HCT116 (cell line): ENCODE measurements at regions not wholly inside any gene's neighbourhood (a gene's known extent, or its start where the extent isn't known, plus 50 kb on each side); places are given as distances from the start of the nearest gene placed in this dataset.

Experiments
- ATAC-seq: fragments of 200-7000 bp; cut with Tn5 transposase; 2 replicates; pipeline ENCODE4 v1.9.1; 2020; ENCODE audit warnings: mild to moderate bottlenecking, moderate library complexity
- BruUV-seq: library from RNA; stranded (reverse); fragments of 400-500 nt; replicated peaks from 2 replicates; lab custom pipeline; 2021; lab: Mats Ljungman, UMichigan
- CTCF ChIA-PET: fragments of 300-600 bp; sonication (Branson Sonifier 250); formaldehyde crosslinking; loops from one replicate; lab custom pipeline; 2021; ENCODE audit warnings: antibody characterized with exemption; lab: Charles Lee
- POLR2A ChIA-PET: fragments of 300-600, 350-600 bp; sonication (Branson Sonifier 250); formaldehyde crosslinking; loops from one replicate; lab custom pipeline; 2021; ENCODE audit warnings: antibody characterized with exemption; lab: Charles Lee
- RAD21 ChIA-PET, 2 experiments: fragments of 300-600 bp; sonication (Branson Sonifier 250); formaldehyde crosslinking; loops; one replicate each; lab custom pipeline; 2023; ENCODE audit warnings: low total read pairs in 2 of 2; ENCODE audit not compliant: uncharacterized antibody in 2 of 2, unreplicated experiment in 2 of 2, low non-redundant PET in 1 of 2; lab: Charles Lee
- DNase-seq: peaks from one replicate; pipeline ENCODE4 v3.0.0-alpha.2; 2010; ENCODE audit warnings: low read depth, low spot score
- H2AFZ ChIP-seq: fragments of 200-600 bp; shearing (Covaris generic), sonication (generic); 2 replicates; pipeline ENCODE4 v1.6.1; 2017; ENCODE audit warnings: low read depth, mixed run types, mixed read lengths, antibody characterized with exemption, low read length; ENCODE audit not compliant: poor library complexity, severe bottlenecking
- H3K27ac ChIP-seq: 2 replicates; pipeline ENCODE4 v1.5.1; 2012; ENCODE audit warnings: low read depth, low read length
- H3K27me3 ChIP-seq: fragments of 200-600 bp; sonication (generic); 2 replicates; pipeline ENCODE4 v1.6.1; 2016; ENCODE audit warnings: mixed run types, low read length, mixed read lengths; ENCODE audit not compliant: insufficient read depth
- H3K36me3 ChIP-seq, 2 experiments: fragments of 200-500 bp in 1 of 2; fragments of 200-600 bp in 1 of 2; sonication (Bioruptor generic) in 1 of 2; sonication (generic) in 1 of 2; 2 replicates each; pipeline versions ENCODE4 v1.5.1 to v1.6.1; 2014 to 2016; ENCODE audit warnings: low read length in 2 of 2, inconsistent platforms in 1 of 2, mixed read lengths in 1 of 2, mixed run types in 1 of 2; ENCODE audit not compliant: insufficient read depth in 2 of 2, control insufficient read depth in 1 of 2
- H3K4me1 ChIP-seq, 2 experiments: fragments of 200-600 bp in 1 of 2; sonication (generic) in 1 of 2; 2 replicates each; pipeline versions ENCODE4 v1.5.1 to v1.6.1; 2012 to 2017; ENCODE audit warnings: low read length in 2 of 2, inconsistent platforms in 1 of 2, mild to moderate bottlenecking in 1 of 2, mixed read lengths in 1 of 2, mixed run types in 1 of 2, moderate library complexity in 1 of 2; ENCODE audit not compliant: insufficient read depth in 2 of 2, control insufficient read depth in 1 of 2
- H3K4me2 ChIP-seq: fragments of 200-600 bp; sonication (generic); 2 replicates; pipeline ENCODE4 v1.6.1; 2017; ENCODE audit warnings: mixed run types, low read length, mixed read lengths
- H3K4me3 ChIP-seq, 2 experiments: fragments of 200-600 bp in 1 of 2; sonication (generic) in 1 of 2; replicated peaks in 1 of 2; 2 replicates each; pipeline ENCODE4 v1.5.1; 2011 to 2016; ENCODE audit warnings: low read length in 2 of 2, control low read depth in 1 of 2, low read depth in 1 of 2, mild to moderate bottlenecking in 1 of 2, mixed read lengths in 1 of 2, mixed run types in 1 of 2
- H3K79me2 ChIP-seq: fragments of 200-600 bp; sonication (generic); 2 replicates; pipeline ENCODE4 v1.6.1; 2017; ENCODE audit warnings: mild to moderate bottlenecking, mixed run types, low read length, moderate library complexity, mixed read lengths; ENCODE audit not compliant: insufficient read depth
- H3K9ac ChIP-seq: fragments of 200-600 bp; sonication (generic); 2 replicates; pipeline ENCODE4 v1.6.1; 2016; ENCODE audit warnings: low read length, mixed read lengths
- H3K9me2 ChIP-seq: fragments of 200-600 bp; sonication (generic), shearing (Covaris generic); 2 replicates; pipeline ENCODE4 v1.6.1; 2017; ENCODE audit warnings: mixed run types, mild to moderate bottlenecking, moderate library complexity; ENCODE audit not compliant: insufficient read depth
- H3K9me3 ChIP-seq, 2 experiments: fragments of 200-500 bp in 1 of 2; fragments of 200-600 bp in 1 of 2; sonication (Bioruptor generic) in 1 of 2; sonication (generic) in 1 of 2; 2 replicates each; pipeline ENCODE4 v1.6.1; 2014 to 2017; ENCODE audit warnings: low read length in 2 of 2, mixed read lengths in 2 of 2, inconsistent platforms in 1 of 2, low read depth in 1 of 2, mild to moderate bottlenecking in 1 of 2, mixed run types in 1 of 2, moderate library complexity in 1 of 2; ENCODE audit not compliant: control insufficient read depth in 1 of 2, insufficient read depth in 1 of 2
- H4K20me1 ChIP-seq: fragments of 200-600 bp; sonication (generic), shearing (Covaris generic); 2 replicates; pipeline ENCODE4 v1.6.1; 2017; ENCODE audit warnings: mixed run types, mild to moderate bottlenecking, moderate library complexity; ENCODE audit not compliant: insufficient read depth
- CBX3 ChIP-seq: IDR thresholded peaks from 2 replicates; pipeline ENCODE4 v1.6.1; 2012; ENCODE audit warnings: low read depth
- CEBPB ChIP-seq: IDR thresholded peaks from 2 replicates; pipeline ENCODE4 v1.6.1; 2012; ENCODE audit warnings: low read depth
- EGR1 ChIP-seq: IDR thresholded peaks from 2 replicates; pipeline ENCODE4 v1.6.1; 2012; ENCODE audit warnings: low read depth
- EZH2 ChIP-seq: fragments of 200-600 bp; sonication (generic); IDR thresholded peaks from 2 replicates; pipeline ENCODE4 v1.6.1; 2017; ENCODE audit warnings: antibody characterized with exemption, mixed run types
- EZH2phosphoT487 ChIP-seq: fragments of 200-600 bp; IDR thresholded peaks from 2 replicates; pipeline ENCODE4 v1.6.1; 2018; ENCODE audit warnings: antibody characterized with exemption, borderline replicate concordance
- FOSL1 ChIP-seq: IDR thresholded peaks from 2 replicates; pipeline ENCODE4 v1.6.1; 2012; ENCODE audit warnings: low read depth
- JUND ChIP-seq: IDR thresholded peaks from 2 replicates; pipeline ENCODE4 v1.6.1; 2012
- POLR2AphosphoS5 ChIP-seq: IDR thresholded peaks from 2 replicates; pipeline ENCODE4 v1.6.1; 2011; ENCODE audit warnings: mild to moderate bottlenecking, low read depth, low read length, moderate library complexity
- RAD21 ChIP-seq: IDR thresholded peaks from 2 replicates; pipeline ENCODE4 v1.6.1; 2012; ENCODE audit warnings: low read depth, mild to moderate bottlenecking
- SIN3A ChIP-seq: IDR thresholded peaks from 2 replicates; pipeline ENCODE4 v1.6.1; 2012; ENCODE audit warnings: low read depth
- SP1 ChIP-seq: IDR thresholded peaks from 2 replicates; pipeline ENCODE4 v1.6.1; 2012; ENCODE audit warnings: low read depth
- SRF ChIP-seq: IDR thresholded peaks from 2 replicates; pipeline ENCODE4 v1.6.1; 2012; ENCODE audit warnings: low read depth
- TCF7L2 ChIP-seq: IDR thresholded peaks from 2 replicates; pipeline ENCODE4 v1.7.0; 2011; ENCODE audit warnings: borderline replicate concordance, inconsistent platforms; ENCODE audit not compliant: insufficient read depth, insufficient read length; ENCODE audit errors: extremely low read depth
- YY1 ChIP-seq: IDR thresholded peaks from 2 replicates; pipeline ENCODE4 v1.6.1; 2011; ENCODE audit warnings: low read length, low read depth, moderate library complexity, mild to moderate bottlenecking; ENCODE audit not compliant: insufficient replicate concordance; ENCODE audit errors: extremely low read depth
- ZFX ChIP-seq: fragments of 450-650 bp; IDR thresholded peaks from 2 replicates; pipeline ENCODE4 v1.6.1; 2017
- intact Hi-C: fragments of 100-400 bp; cut with micrococcal nuclease; formaldehyde crosslinking; loops from 2 replicates; pipeline ENCODE4 v1.10.0; 2022
- TF ChIP-seq, protein P1 (sequence below), 3 experiments: fragments of 200-600 bp in 1 of 3; sonication (generic) in 1 of 3; IDR thresholded peaks in 2 of 3; conservative IDR thresholded peaks in 1 of 3; 2 replicates each; pipeline ENCODE4 v1.5.1; 2012 to 2017; ENCODE audit warnings: low read depth in 2 of 3, low read length in 2 of 3, antibody characterized with exemption in 1 of 3, borderline replicate concordance in 1 of 3, control low read depth in 1 of 3, mild to moderate bottlenecking in 1 of 3, mixed read lengths in 1 of 3, mixed run types in 1 of 3, moderate library complexity in 1 of 3; ENCODE audit not compliant: insufficient read depth in 1 of 3
- TF ChIP-seq, protein P2 (sequence below): IDR thresholded peaks from 2 replicates; pipeline ENCODE4 v1.6.1; 2012; ENCODE audit warnings: low read depth
- TF ChIP-seq, protein P3 (sequence below): IDR thresholded peaks from 2 replicates; pipeline ENCODE4 v1.6.1; 2011; ENCODE audit warnings: mild to moderate bottlenecking, low read length, moderate library complexity; ENCODE audit not compliant: insufficient replicate concordance; ENCODE audit errors: extremely low read depth

DNA sequence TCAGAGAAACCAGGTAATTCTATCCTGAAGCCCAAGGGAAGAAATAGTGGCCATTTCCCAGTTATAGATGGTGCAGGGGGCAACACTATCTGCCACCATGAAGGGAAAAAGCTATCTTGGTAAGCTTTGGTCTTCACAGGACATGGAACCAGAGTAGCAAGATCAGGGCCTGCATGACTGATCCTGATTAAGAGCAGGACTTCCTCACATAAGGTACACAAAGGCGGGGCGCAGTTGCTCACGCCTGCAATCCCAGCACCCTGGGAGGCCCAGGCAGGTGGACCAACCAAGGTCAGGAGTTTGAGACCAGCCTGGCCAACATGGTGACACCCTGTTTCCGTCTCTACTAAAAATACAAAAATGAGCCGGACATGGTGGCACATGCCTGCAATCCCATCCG is 148.4 kb upstream of the USP9X start:
- Histone ChIP-seq H3K4me1 (peaks cover 0 to 7% of the 10 kb centered on the region in 2 experiments; a peak in 3 of 4 replicates), H3K36me3 (no peaks in the 10 kb centered on the region), H4K20me1 (no peaks in the 10 kb centered on the region), H3K4me3 (no peak overlapping the region), H3K9me2 (no peaks in the 10 kb centered on the region), H3K4me2 (no peak overlapping the region), H3K9me3 (no peaks in the 10 kb centered on the region), H3K27ac (no peak overlapping the region), H3K9ac (no peak overlapping the region), H2AFZ (no peak overlapping the region), H3K27me3 (no peaks in the 10 kb centered on the region), H3K79me2 (no peaks in the 10 kb centered on the region)
- POLR2A ChIA-PET, result no interaction called here
- CTCF ChIA-PET, result no interaction called here
- intact Hi-C loops, result no loop called here
- DNase-seq, result no peak
- no peak for TF ChIP-seq YY1
- no peak for TF ChIP-seq POLR2AphosphoS5
- TF ChIP-seq JUND, result no peak
- TF ChIP-seq, protein P1, sequence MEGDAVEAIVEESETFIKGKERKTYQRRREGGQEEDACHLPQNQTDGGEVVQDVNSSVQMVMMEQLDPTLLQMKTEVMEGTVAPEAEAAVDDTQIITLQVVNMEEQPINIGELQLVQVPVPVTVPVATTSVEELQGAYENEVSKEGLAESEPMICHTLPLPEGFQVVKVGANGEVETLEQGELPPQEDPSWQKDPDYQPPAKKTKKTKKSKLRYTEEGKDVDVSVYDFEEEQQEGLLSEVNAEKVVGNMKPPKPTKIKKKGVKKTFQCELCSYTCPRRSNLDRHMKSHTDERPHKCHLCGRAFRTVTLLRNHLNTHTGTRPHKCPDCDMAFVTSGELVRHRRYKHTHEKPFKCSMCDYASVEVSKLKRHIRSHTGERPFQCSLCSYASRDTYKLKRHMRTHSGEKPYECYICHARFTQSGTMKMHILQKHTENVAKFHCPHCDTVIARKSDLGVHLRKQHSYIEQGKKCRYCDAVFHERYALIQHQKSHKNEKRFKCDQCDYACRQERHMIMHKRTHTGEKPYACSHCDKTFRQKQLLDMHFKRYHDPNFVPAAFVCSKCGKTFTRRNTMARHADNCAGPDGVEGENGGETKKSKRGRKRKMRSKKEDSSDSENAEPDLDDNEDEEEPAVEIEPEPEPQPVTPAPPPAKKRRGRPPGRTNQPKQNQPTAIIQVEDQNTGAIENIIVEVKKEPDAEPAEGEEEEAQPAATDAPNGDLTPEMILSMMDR (IDR thresholded peaks at IDR 0.05 in 2 of 3, conservative IDR thresholded peaks at IDR 0.05 in 1 of 3; ENCODE audit: borderline replicate concordance in 1 of 3, insufficient read depth in 1 of 3, low read depth in 2 of 3, low read length in 2 of 3), result no peak
- no peak for TF ChIP-seq EZH2
- no peak for TF ChIP-seq EZH2phosphoT487
- TF ChIP-seq TCF7L2, result no peak
- TF ChIP-seq, protein P2, sequence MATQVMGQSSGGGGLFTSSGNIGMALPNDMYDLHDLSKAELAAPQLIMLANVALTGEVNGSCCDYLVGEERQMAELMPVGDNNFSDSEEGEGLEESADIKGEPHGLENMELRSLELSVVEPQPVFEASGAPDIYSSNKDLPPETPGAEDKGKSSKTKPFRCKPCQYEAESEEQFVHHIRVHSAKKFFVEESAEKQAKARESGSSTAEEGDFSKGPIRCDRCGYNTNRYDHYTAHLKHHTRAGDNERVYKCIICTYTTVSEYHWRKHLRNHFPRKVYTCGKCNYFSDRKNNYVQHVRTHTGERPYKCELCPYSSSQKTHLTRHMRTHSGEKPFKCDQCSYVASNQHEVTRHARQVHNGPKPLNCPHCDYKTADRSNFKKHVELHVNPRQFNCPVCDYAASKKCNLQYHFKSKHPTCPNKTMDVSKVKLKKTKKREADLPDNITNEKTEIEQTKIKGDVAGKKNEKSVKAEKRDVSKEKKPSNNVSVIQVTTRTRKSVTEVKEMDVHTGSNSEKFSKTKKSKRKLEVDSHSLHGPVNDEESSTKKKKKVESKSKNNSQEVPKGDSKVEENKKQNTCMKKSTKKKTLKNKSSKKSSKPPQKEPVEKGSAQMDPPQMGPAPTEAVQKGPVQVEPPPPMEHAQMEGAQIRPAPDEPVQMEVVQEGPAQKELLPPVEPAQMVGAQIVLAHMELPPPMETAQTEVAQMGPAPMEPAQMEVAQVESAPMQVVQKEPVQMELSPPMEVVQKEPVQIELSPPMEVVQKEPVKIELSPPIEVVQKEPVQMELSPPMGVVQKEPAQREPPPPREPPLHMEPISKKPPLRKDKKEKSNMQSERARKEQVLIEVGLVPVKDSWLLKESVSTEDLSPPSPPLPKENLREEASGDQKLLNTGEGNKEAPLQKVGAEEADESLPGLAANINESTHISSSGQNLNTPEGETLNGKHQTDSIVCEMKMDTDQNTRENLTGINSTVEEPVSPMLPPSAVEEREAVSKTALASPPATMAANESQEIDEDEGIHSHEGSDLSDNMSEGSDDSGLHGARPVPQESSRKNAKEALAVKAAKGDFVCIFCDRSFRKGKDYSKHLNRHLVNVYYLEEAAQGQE, result no peak
- TF ChIP-seq ZFX, result no peak
- TF ChIP-seq, protein P3, sequence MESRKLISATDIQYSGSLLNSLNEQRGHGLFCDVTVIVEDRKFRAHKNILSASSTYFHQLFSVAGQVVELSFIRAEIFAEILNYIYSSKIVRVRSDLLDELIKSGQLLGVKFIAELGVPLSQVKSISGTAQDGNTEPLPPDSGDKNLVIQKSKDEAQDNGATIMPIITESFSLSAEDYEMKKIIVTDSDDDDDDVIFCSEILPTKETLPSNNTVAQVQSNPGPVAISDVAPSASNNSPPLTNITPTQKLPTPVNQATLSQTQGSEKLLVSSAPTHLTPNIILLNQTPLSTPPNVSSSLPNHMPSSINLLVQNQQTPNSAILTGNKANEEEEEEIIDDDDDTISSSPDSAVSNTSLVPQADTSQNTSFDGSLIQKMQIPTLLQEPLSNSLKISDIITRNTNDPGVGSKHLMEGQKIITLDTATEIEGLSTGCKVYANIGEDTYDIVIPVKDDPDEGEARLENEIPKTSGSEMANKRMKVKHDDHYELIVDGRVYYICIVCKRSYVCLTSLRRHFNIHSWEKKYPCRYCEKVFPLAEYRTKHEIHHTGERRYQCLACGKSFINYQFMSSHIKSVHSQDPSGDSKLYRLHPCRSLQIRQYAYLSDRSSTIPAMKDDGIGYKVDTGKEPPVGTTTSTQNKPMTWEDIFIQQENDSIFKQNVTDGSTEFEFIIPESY, result no peak
- TF ChIP-seq SP1, result no peak
- TF ChIP-seq FOSL1, result no peak
- TF ChIP-seq CEBPB, result no peak
- no peak for TF ChIP-seq RAD21
- TF ChIP-seq SRF, result no peak
- TF ChIP-seq SIN3A, result no peak
- TF ChIP-seq CBX3, result no peak
- no peak for TF ChIP-seq EGR1
- BruUV-seq, result no TSS peak
- RAD21 ChIA-PET, result no interaction called here
- ATAC-seq, result no peak
